Retinal pigment epithelial cell (primary cell): ENCODE measurements at regions not wholly inside any gene's neighbourhood (a gene's known extent, or its start where the extent isn't known, plus 50 kb on each side); places are given as distances from the start of the nearest gene placed in this dataset.

ENCODE experiments used
- DNase-seq: peaks from one replicate; pipeline ENCODE4 v3.0.0-alpha.2; 2010; ENCODE audit warnings: low read depth
- H3K4me3 ChIP-seq: 2 replicates; pipeline ENCODE4 v1.5.1; 2011; ENCODE audit warnings: mild to moderate bottlenecking, low read length, control low read depth, moderate library complexity
- CTCF ChIP-seq: conservative IDR thresholded peaks from 2 replicates; pipeline ENCODE4 v1.5.1; 2011; ENCODE audit warnings: low read depth, low read length, control low read depth, inconsistent platforms

DNA sequence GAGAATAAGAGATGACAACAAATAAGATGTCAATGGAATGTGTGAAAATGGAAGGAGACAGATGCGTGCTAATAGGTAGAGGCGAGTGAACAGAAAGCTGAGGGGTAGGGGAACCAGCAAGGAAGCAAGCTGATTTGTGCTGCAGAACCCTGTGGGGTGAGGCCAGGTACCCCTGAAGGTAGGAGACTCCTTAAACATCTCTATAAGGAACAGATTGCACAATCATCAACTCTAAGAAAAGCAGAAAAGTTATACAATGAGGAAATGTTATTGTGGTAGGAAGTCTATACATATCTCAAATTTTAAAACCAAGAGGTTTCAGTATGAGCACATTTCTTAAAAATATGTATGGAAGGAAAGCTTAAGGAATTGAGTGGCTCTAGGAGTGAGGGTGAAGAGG is 315.0 kb upstream of the TPM1 start:
- no peak overlapping the region for H3K4me3 ChIP-seq
- no peak for DNase-seq
- TF ChIP-seq CTCF, result no peak

- no peak for TF ChIP-seq CTCF
- no peak overlapping the region for H3K4me3 ChIP-seq
- DNase-seq, result no peak
These were observed 311.7 kb upstream of the TPM1 start for GRCh38 chr15:62730825-62731224.

- DNase-seq, result no peak
- H3K4me3 ChIP-seq, result no peak overlapping the region
- TF ChIP-seq CTCF, result no peak
These were observed 310.5 kb upstream of the TPM1 start for GRCh38 chr15:62732078-62732477.

- no peak for TF ChIP-seq CTCF
- H3K4me3 ChIP-seq, result no peak overlapping the region
- DNase-seq, result no peak
These were observed 307.8 kb upstream of the TPM1 start for GRCh38 chr15:62734706-62735105.

DNA sequence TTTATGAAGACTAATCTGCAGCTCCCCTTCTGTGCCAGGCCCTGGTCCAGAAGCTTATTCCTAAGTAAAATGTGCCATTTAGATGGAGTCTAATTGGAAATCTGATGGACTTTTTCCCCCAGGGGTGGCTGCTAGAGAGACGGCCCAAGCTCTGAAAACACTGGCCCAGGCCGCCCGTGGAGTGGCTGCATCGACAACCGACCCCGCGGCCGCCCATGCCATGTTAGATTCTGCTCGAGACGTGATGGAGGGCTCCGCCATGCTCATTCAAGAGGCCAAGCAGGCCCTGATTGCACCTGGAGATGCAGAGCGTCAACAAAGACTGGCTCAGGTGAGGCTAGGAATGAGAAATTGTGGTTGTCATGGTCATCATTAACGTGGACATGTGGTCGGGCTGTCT is 305.8 kb upstream of the TPM1 start:
- DNase-seq, result no peak
- no peak overlapping the region for H3K4me3 ChIP-seq
- no peak for TF ChIP-seq CTCF

DNA sequence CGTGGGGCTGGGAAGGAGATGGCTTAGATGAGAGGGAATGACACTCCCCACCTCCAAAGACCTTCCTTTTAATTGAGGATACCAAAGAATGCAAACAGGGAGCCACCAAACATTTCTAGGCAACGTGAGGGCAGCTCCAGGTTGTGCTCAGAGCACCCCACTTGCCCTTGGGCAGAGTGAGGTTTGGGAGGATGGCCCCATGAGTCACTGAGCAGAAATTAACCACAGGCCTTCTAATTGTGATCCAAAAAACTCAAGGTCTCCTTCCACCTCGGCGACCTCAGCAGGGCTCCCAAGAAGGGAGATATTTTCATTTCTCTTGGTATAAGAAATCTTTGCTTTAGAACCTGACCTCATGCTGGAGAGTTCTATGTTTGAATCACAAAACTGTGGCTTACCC is 305.0 kb upstream of the TPM1 start:
- TF ChIP-seq CTCF, result no peak
- no peak overlapping the region for H3K4me3 ChIP-seq
- DNase-seq, result no peak

GRCh38 chr15:62739082-62739481 is 303.5 kb upstream of the TPM1 start:
- DNase-seq, result no peak
- TF ChIP-seq CTCF, result no peak
- H3K4me3 ChIP-seq, result no peak overlapping the region
